K562 (cell line): ENCODE measurements at regions not wholly inside any gene's neighbourhood (a gene's known extent, or its start where the extent isn't known, plus 50 kb on each side); places are given as distances from the start of the nearest gene placed in this dataset.

ENCODE experiments used
- ATAC-seq: fragments of 200-7000 bp; cut with Tn5 transposase; 3 replicates; pipeline ENCODE4 v1.9.1; 2020; ENCODE audit warnings: moderate library complexity
- BruUV-seq: library from RNA; stranded (reverse); fragments of 400-500 nt; replicated peaks from 2 replicates; lab custom pipeline; 2021; lab: Mats Ljungman, UMichigan
- CTCF ChIA-PET: fragments of 300-600 bp; formaldehyde crosslinking; extraction: SDS; loops from one replicate; lab custom pipeline; 2021; ENCODE audit warnings: low intra/inter-chr PET ratio; lab: Yijun Ruan, JAX
- POLR2A ChIA-PET: fragments of 300-600, 350-650 bp; sonication (Branson Sonifier 250); formaldehyde crosslinking; extraction: SDS; loops from one replicate; lab custom pipeline; 2021; ENCODE audit warnings: antibody characterized with exemption, inconsistent platforms; lab: Yijun Ruan, JAX
- DNase-seq, 4 experiments: peaks; one replicate each; pipeline versions ENCODE4 v3.0.0 to v3.0.0-alpha.2; 2011 to 2018; ENCODE audit warnings: low spot score in 3 of 4, mixed read lengths in 3 of 4; ENCODE audit errors: extremely low read depth in 1 of 4
- FAIRE-seq: peaks from 2 replicates; lab custom pipeline; 2011; peaks lifted over from hg19 to GRCh38; lab: Jason Lieb, UNC
- H2AFZ ChIP-seq: 2 replicates; pipeline ENCODE4 v1.6.0; 2011; ENCODE audit warnings: low read depth, low read length, control low read depth, inconsistent platforms
- H3K27ac ChIP-seq: fragments of 200-600 bp; 3 replicates; pipeline ENCODE4 v1.8.0; 2011; ENCODE audit warnings: low read depth, mild to moderate bottlenecking, control low read depth, inconsistent platforms, low read length, moderate library complexity, mixed read lengths; ENCODE audit errors: extremely low read depth
- H3K27me3 ChIP-seq, 2 experiments: fragments of 300-600 bp in 1 of 2; 2 replicates in 1 of 2; 3 replicates in 1 of 2; pipeline versions ENCODE4 v1.6.0 to v1.8.0; 2011; ENCODE audit warnings: inconsistent platforms in 2 of 2, low read length in 2 of 2, mild to moderate bottlenecking in 1 of 2, mixed read lengths in 1 of 2, moderate library complexity in 1 of 2; ENCODE audit not compliant: control insufficient read depth in 2 of 2, insufficient read depth in 2 of 2
- H3K36me3 ChIP-seq: fragments of 300-600 bp; 3 replicates; pipeline ENCODE4 v1.8.0; 2011; ENCODE audit warnings: mild to moderate bottlenecking, low read length, inconsistent platforms; ENCODE audit not compliant: control insufficient read depth, insufficient read depth
- H3K4me1 ChIP-seq, 2 experiments: fragments of 200-600 bp in 1 of 2; replicated peaks in 1 of 2; 2 replicates in 1 of 2; 3 replicates in 1 of 2; pipeline versions ENCODE4 v1.5.1 to v1.8.0; 2011; ENCODE audit warnings: inconsistent platforms in 2 of 2, low read length in 2 of 2, mild to moderate bottlenecking in 1 of 2, mixed read lengths in 1 of 2, moderate library complexity in 1 of 2; ENCODE audit not compliant: control insufficient read depth in 2 of 2, insufficient read depth in 2 of 2
- H3K4me2 ChIP-seq: 2 replicates; pipeline ENCODE4 v1.6.1; 2011; ENCODE audit warnings: low read length, control low read depth, inconsistent platforms, mixed read lengths; ENCODE audit not compliant: insufficient read depth
- H3K4me3 ChIP-seq: fragments of 200-600 bp; sonication (generic), shearing (Covaris generic); 2 replicates; pipeline ENCODE4 v1.5.1; 2016; ENCODE audit warnings: control low read depth, inconsistent platforms
- H3K79me2 ChIP-seq: fragments of 200-600 bp; 3 replicates; pipeline ENCODE4 v1.8.0; 2011; ENCODE audit warnings: low read length, inconsistent platforms; ENCODE audit not compliant: control insufficient read depth, insufficient read depth
- H3K9ac ChIP-seq, 2 experiments: 2 replicates each; pipeline versions ENCODE4 v1.6.0 to v1.6.1; 2011; ENCODE audit warnings: low read depth in 2 of 2, low read length in 2 of 2, control low read depth in 1 of 2, inconsistent platforms in 1 of 2, mild to moderate bottlenecking in 1 of 2, mixed read lengths in 1 of 2; ENCODE audit not compliant: insufficient read depth in 1 of 2
- H3K9me1 ChIP-seq: one replicate; pipeline ENCODE4 v1.6.0; 2011; ENCODE audit warnings: inconsistent platforms, mild to moderate bottlenecking, low read length, moderate library complexity; ENCODE audit not compliant: control insufficient read depth, insufficient read depth
- H3K9me3 ChIP-seq: replicated peaks from 2 replicates; pipeline ENCODE4 v1.5.1; 2011; ENCODE audit warnings: low read depth, low read length, inconsistent platforms; ENCODE audit not compliant: control insufficient read depth, insufficient read depth
- H4K20me1 ChIP-seq: replicated peaks from 2 replicates; pipeline ENCODE4 v1.6.1; 2011; ENCODE audit warnings: low read length, inconsistent platforms, mixed read lengths; ENCODE audit not compliant: control insufficient read depth, insufficient read depth
- ARID2 ChIP-seq: fragments of 450-650 bp; IDR thresholded peaks from 2 replicates; pipeline ENCODE4 v1.6.1; 2017; ENCODE audit warnings: antibody characterized with exemption, mild to moderate bottlenecking
- DDX20 ChIP-seq: fragments of 450-650 bp; IDR thresholded peaks from 2 replicates; pipeline ENCODE4 v1.6.1; 2016; ENCODE audit warnings: missing genetic modification characterization, low read depth, mild to moderate bottlenecking, missing compliant biosample characterization, moderate library complexity
- EP400 ChIP-seq: fragments of 450-650 bp; IDR thresholded peaks from 2 replicates; pipeline ENCODE4 v1.6.1; 2017; ENCODE audit warnings: antibody characterized with exemption, mild to moderate bottlenecking, moderate library complexity
- ETV6 ChIP-seq, 3 experiments: fragments of 150-350 bp in 1 of 3; sonication (generic) in 1 of 3; formaldehyde crosslinking in 1 of 3; IDR thresholded peaks; 2 replicates each; pipeline versions ENCODE4 v1.6.1 to v1.8.0; 2014 to 2022; ENCODE audit warnings: borderline replicate concordance in 2 of 3, low read depth in 2 of 3, antibody characterized with exemption in 1 of 3, low read length in 1 of 3, mild to moderate bottlenecking in 1 of 3, missing genetic modification reagents in 1 of 3
- HDAC8 ChIP-seq: fragments of 450-650 bp; IDR thresholded peaks from 2 replicates; pipeline ENCODE4 v1.6.1; 2016; ENCODE audit warnings: mild to moderate bottlenecking, missing genetic modification characterization, moderate library complexity, missing compliant biosample characterization
- LCOR ChIP-seq: sonication (generic); formaldehyde crosslinking; IDR thresholded peaks from 2 replicates; pipeline ENCODE4 v1.8.0; 2022; ENCODE audit warnings: mild to moderate bottlenecking, missing genetic modification reagents
- MLLT1 ChIP-seq, 2 experiments: fragments of 450-650 bp; IDR thresholded peaks; 2 replicates each; pipeline ENCODE4 v1.6.1; 2016
- PKNOX1 ChIP-seq: fragments of 450-650 bp; IDR thresholded peaks from 2 replicates; pipeline ENCODE4 v1.6.1; 2016
- PTTG1 ChIP-seq: fragments of 450-650 bp; IDR thresholded peaks from 2 replicates; pipeline ENCODE4 v1.6.1; 2016; ENCODE audit warnings: low read depth, mild to moderate bottlenecking, missing genetic modification characterization, missing compliant biosample characterization
- SP2 ChIP-seq: IDR thresholded peaks from 2 replicates; pipeline ENCODE4 v1.6.1; 2011; ENCODE audit warnings: mild to moderate bottlenecking, low read depth, low read length, moderate library complexity; ENCODE audit not compliant: poor library complexity, severe bottlenecking; ENCODE audit errors: extremely low read depth
- TAF9B ChIP-seq: fragments of 450-650 bp; IDR thresholded peaks from 2 replicates; pipeline ENCODE4 v1.6.1; 2018; ENCODE audit warnings: mild to moderate bottlenecking; ENCODE audit not compliant: partially characterized antibody
- TOE1 ChIP-seq, 2 experiments: fragments of 450-650 bp in 1 of 2; sonication (generic) in 1 of 2; formaldehyde crosslinking in 1 of 2; IDR thresholded peaks; 2 replicates each; pipeline versions ENCODE4 v1.7.1 to v1.8.0; 2016 to 2022; ENCODE audit warnings: borderline replicate concordance in 2 of 2, mild to moderate bottlenecking in 2 of 2, antibody characterized with exemption in 1 of 2, inconsistent platforms in 1 of 2, low read depth in 1 of 2, missing genetic modification reagents in 1 of 2, moderate library complexity in 1 of 2
- UBTF ChIP-seq, 2 experiments: IDR thresholded peaks; 2 replicates each; pipeline ENCODE4 v1.6.1; 2012; ENCODE audit warnings: improper control_type of control experiment in 2 of 2, low read depth in 2 of 2, low read length in 2 of 2, borderline replicate concordance in 1 of 2
- ZNF175 ChIP-seq: fragments of 200-800 bp; sonication (Bioruptor generic); IDR thresholded peaks from 2 replicates; pipeline ENCODE4 v1.6.1; 2016; ENCODE audit warnings: low read depth, mild to moderate bottlenecking, missing genetic modification characterization, missing compliant biosample characterization
- ZSCAN32 ChIP-seq: fragments of 450-650 bp; formaldehyde crosslinking; IDR thresholded peaks from 2 replicates; pipeline ENCODE4 v1.4.0; 2020; ENCODE audit warnings: mild to moderate bottlenecking, moderate library complexity
- WGBS: fragments of 100-300 bp; shearing (Covaris generic); methylation state at CpG from one replicate; pipeline ENCODE4 v1.1.6; 2016; ENCODE audit warnings: low coverage, mixed read lengths; ENCODE audit not compliant: insufficient coverage; ENCODE audit errors: missing lambda C conversion rate; 5-methylcytosine and 5-hydroxymethylcytosine counted together
- in situ Hi-C: fragments of 300-500 bp; cut with MboI; formaldehyde crosslinking; loops from 4 replicates; pipeline ENCODE4 v1.15.0; 2018; ENCODE audit warnings: inconsistent platforms, mixed read lengths
- intact Hi-C: fragments of 100-400 bp; cut with micrococcal nuclease; formaldehyde crosslinking; loops from 2 replicates; pipeline ENCODE4 v1.14.2; 2022

- in situ Hi-C loops, result no loop called here
- no TSS peak for BruUV-seq
- FAIRE-seq (no peak), DNase-seq (no peak), ATAC-seq (no peak)
- Histone ChIP-seq H3K9me3 (no peaks in the 10 kb centered on the region), H3K27me3 (peaks cover 11 to 37% of the 10 kb centered on the region in 2 experiments; a peak in 4 of 5 replicates), H3K79me2 (no peaks in the 10 kb centered on the region), H3K9ac (no peak overlapping the region), H3K4me3 (no peak overlapping the region), H2AFZ (no peak overlapping the region), H3K36me3 (no peaks in the 10 kb centered on the region), H4K20me1 (0 out of 2 replicates have a peak, but pooled peaks cover 8% of the 10 kb centered on the region), H3K9me1 (no peaks in the 10 kb centered on the region), H3K4me2 (no peak overlapping the region), H3K27ac (no peak overlapping the region), H3K4me1 (peaks cover 0 to 6% of the 10 kb centered on the region in 2 experiments; a peak in 2 of 5 replicates)
- ChIA-PET CTCF (no interaction called here), POLR2A (interaction anchor here (0.7 kb wide), 1 partner anchor 585 kb away, joined by 3 read pairs; no protein-coding TSS in a partner anchor)
- TF ChIP-seq EP400 (no peak), UBTF (IDR thresholded peaks at IDR 0.05; ENCODE audit: borderline replicate concordance in 1 of 2, low read depth in 2 of 2, low read length in 2 of 2) (no peak), PKNOX1 (no peak), HDAC8 (tag) (no peak), SP2 (no peak), ZNF175 (no peak), ARID2 (no peak), ZSCAN32 (CRISPR knock-in tag) (no peak), ETV6 (IDR thresholded peaks at IDR 0.05; ENCODE audit: borderline replicate concordance in 1 of 2, low read depth in 2 of 2, low read length in 1 of 2) (no peak), ETV6 (CRISPR knock-in tag; IDR thresholded peaks at IDR 0.05; ENCODE audit: borderline replicate concordance) (no peak), TOE1 (IDR thresholded peaks at IDR 0.05; ENCODE audit: borderline replicate concordance) (no peak), TOE1 (CRISPR knock-in tag; IDR thresholded peaks at IDR 0.05; ENCODE audit: borderline replicate concordance, low read depth) (no peak), TAF9B (no peak), LCOR (CRISPR knock-in tag) (no peak), PTTG1 (tag) (no peak), DDX20 (tag) (no peak), MLLT1 (IDR thresholded peaks at IDR 0.05) (no peak)
- WGBS, result 0% methylated on average over 1 of the region's 1 CpG
- intact Hi-C loops, result no loop called here
Measured at GRCh38 chr2:126966601-126967000, 67.9 kb downstream of the TEX51 start.
